GM23338 (cell line): ENCODE measurements at regions not wholly inside any gene's neighbourhood (a gene's known extent, or its start where the extent isn't known, plus 50 kb on each side); places are given as distances from the start of the nearest gene placed in this dataset.

Experiments used
- ATAC-seq: fragments of 200-7000 bp; cut with Tn5 transposase; 3 replicates; pipeline ENCODE4 v1.9.1; 2020
- DNase-seq: peaks from one replicate; pipeline ENCODE4 v3.0.0-alpha.2; 2015; ENCODE audit warnings: low spot score
- H2AFZ ChIP-seq: fragments of 200-600 bp; sonication (generic); 2 replicates; pipeline ENCODE4 v1.8.0; 2016; ENCODE audit warnings: antibody characterized with exemption, mild to moderate bottlenecking, moderate library complexity
- H3F3A ChIP-seq: fragments of 200-600 bp; sonication (generic); replicated peaks from 2 replicates; pipeline ENCODE4 v1.8.0; 2017; ENCODE audit warnings: antibody characterized with exemption, mixed run types, low read depth
- H3K27ac ChIP-seq: fragments of 200-600 bp; sonication (generic); 2 replicates; pipeline ENCODE4 v1.6.1; 2016; ENCODE audit warnings: low read depth
- H3K27me3 ChIP-seq: fragments of 200-600 bp; sonication (generic); 2 replicates; pipeline ENCODE4 v1.8.0; 2016; ENCODE audit warnings: mild to moderate bottlenecking, mixed run types, moderate library complexity; ENCODE audit not compliant: insufficient read depth
- H3K36me3 ChIP-seq: fragments of 200-600 bp; sonication (generic); 2 replicates; pipeline ENCODE4 v1.8.0; 2016; ENCODE audit warnings: mild to moderate bottlenecking; ENCODE audit not compliant: insufficient read depth
- H3K4me1 ChIP-seq: fragments of 200-600 bp; sonication (generic); 2 replicates; pipeline ENCODE4 v1.8.0; 2016; ENCODE audit warnings: mild to moderate bottlenecking, moderate library complexity; ENCODE audit not compliant: insufficient read depth
- H3K4me2 ChIP-seq: fragments of 200-600 bp; sonication (generic); 2 replicates; pipeline ENCODE4 v1.7.1; 2017; ENCODE audit warnings: mixed run types
- H3K4me3 ChIP-seq: fragments of 200-600 bp; sonication (generic); 2 replicates; pipeline ENCODE4 v1.6.1; 2016; ENCODE audit warnings: mixed run types
- H3K79me2 ChIP-seq: fragments of 200-600 bp; sonication (generic); replicated peaks from 2 replicates; pipeline ENCODE4 v1.8.0; 2017; ENCODE audit warnings: mild to moderate bottlenecking; ENCODE audit not compliant: insufficient read depth
- H3K9me2 ChIP-seq: fragments of 200-600 bp; sonication (generic); 2 replicates; pipeline ENCODE4 v1.8.0; 2017; ENCODE audit not compliant: insufficient read depth
- H4K20me1 ChIP-seq: fragments of 200-600 bp; sonication (generic); replicated peaks from 2 replicates; pipeline ENCODE4 v1.8.0; 2017; ENCODE audit warnings: mild to moderate bottlenecking; ENCODE audit not compliant: insufficient read depth
- H3K27ac Mint-ChIP-seq: 2 replicates; pipeline ENCODE4 v1.8.0; 2020; ENCODE audit warnings: inconsistent platforms, mild to moderate bottlenecking, moderate library complexity, mixed read lengths
- H3K27me3 Mint-ChIP-seq: 3 replicates; pipeline ENCODE4 v1.8.0; 2022; ENCODE audit warnings: low read depth, mild to moderate bottlenecking, moderate library complexity, mixed read lengths, inconsistent platforms; ENCODE audit not compliant: insufficient read depth, poor library complexity
- H3K36me3 Mint-ChIP-seq: 3 replicates; pipeline ENCODE4 v1.8.0; 2021; ENCODE audit warnings: low read depth, mild to moderate bottlenecking, inconsistent platforms, moderate library complexity, mixed read lengths
- H3K4me1 Mint-ChIP-seq: 3 replicates; pipeline ENCODE4 v1.8.0; 2020; ENCODE audit warnings: mild to moderate bottlenecking, inconsistent platforms, mixed read lengths
- H3K4me3 Mint-ChIP-seq: 3 replicates; pipeline ENCODE4 v1.8.0; 2021; ENCODE audit warnings: moderate library complexity, mild to moderate bottlenecking, inconsistent platforms, mixed read lengths
- H3K9me3 Mint-ChIP-seq: 3 replicates; pipeline ENCODE4 v1.8.0; 2020; ENCODE audit warnings: moderate library complexity, mild to moderate bottlenecking, inconsistent platforms, mixed read lengths
- CREB1 ChIP-seq: fragments of 250-450 bp; sonication (Bioruptor Pico); IDR thresholded peaks from 2 replicates; pipeline ENCODE4 v1.5.0; 2020; ENCODE audit warnings: low read depth, mild to moderate bottlenecking, moderate library complexity
- EZH2 ChIP-seq: fragments of 200-600 bp; sonication (generic); IDR thresholded peaks from one replicate; pipeline ENCODE4 v1.8.0; 2017; ENCODE audit warnings: antibody characterized with exemption, mild to moderate bottlenecking, low read depth; ENCODE audit not compliant: unreplicated experiment
- EZH2phosphoT487 ChIP-seq: fragments of 200-600 bp; sonication (generic); IDR thresholded peaks from one replicate; pipeline ENCODE4 v1.8.1; 2018; ENCODE audit warnings: antibody characterized with exemption; ENCODE audit not compliant: unreplicated experiment
- JUNB ChIP-seq: IDR thresholded peaks from one replicate; pipeline ENCODE4 v1.6.1; 2016; ENCODE audit warnings: antibody characterized with exemption; ENCODE audit not compliant: unreplicated experiment
- NANOG ChIP-seq: IDR thresholded peaks from 2 replicates; pipeline ENCODE4 v1.6.1; 2016; ENCODE audit warnings: antibody characterized with exemption, borderline replicate concordance
- POLR2AphosphoS5 ChIP-seq: IDR thresholded peaks from 2 replicates; pipeline ENCODE4 v1.6.1; 2016; ENCODE audit warnings: antibody characterized with exemption, low read depth
- STAT1 ChIP-seq: IDR thresholded peaks from one replicate; pipeline ENCODE4 v1.6.1; 2016; ENCODE audit warnings: antibody characterized with exemption; ENCODE audit not compliant: unreplicated experiment
- ZNF114 ChIP-seq: fragments of 250-450 bp; sonication (Bioruptor Pico); IDR thresholded peaks from 2 replicates; pipeline ENCODE4 v1.5.0; 2020; ENCODE audit warnings: mild to moderate bottlenecking, moderate library complexity
- ZNF331 ChIP-seq: fragments of 250-450 bp; sonication (Bioruptor Pico); IDR thresholded peaks from 2 replicates; pipeline ENCODE4 v1.5.0; 2020; ENCODE audit warnings: low read depth, mild to moderate bottlenecking, moderate library complexity
- TF ChIP-seq, protein P1 (sequence below): fragments of 250-450 bp; sonication (Bioruptor Pico); IDR thresholded peaks from 2 replicates; pipeline ENCODE4 v1.5.0; 2020; ENCODE audit warnings: mild to moderate bottlenecking, moderate library complexity
- TF ChIP-seq, protein P2 (sequence below): IDR thresholded peaks from 2 replicates; pipeline ENCODE4 v1.6.1; 2016; ENCODE audit warnings: antibody characterized with exemption
- TF ChIP-seq, protein P3 (sequence below), 2 experiments: fragments of 200-600 bp in 1 of 2; sonication (generic) in 1 of 2; conservative IDR thresholded peaks; 2 replicates each; pipeline versions ENCODE4 v1.5.1 to v1.6.1; 2016 to 2017; ENCODE audit warnings: antibody characterized with exemption in 2 of 2, low read depth in 2 of 2, mild to moderate bottlenecking in 2 of 2, moderate library complexity in 1 of 2

DNA sequence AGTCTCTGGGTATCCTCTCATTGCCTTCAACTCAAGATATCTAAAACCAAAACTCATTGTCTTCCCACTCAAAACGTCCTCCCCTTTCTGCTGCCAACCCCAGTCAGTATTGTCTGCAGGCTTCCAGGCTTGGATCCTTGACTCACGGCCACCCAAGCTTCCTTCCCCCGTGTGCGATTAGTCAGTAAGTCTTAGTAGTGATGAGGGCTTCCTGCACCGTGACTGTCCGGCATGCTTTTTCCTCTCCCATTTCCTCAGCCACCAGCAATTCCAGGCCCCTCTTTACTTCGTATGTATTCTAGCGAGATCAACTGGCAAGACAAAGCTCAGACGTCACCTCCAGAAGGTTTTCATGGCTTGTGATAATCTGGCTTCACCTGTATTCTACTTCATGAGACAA, 88.6 kb upstream of the DUSP22 start:
- TF ChIP-seq NANOG: no peak
- TF ChIP-seq EZH2phosphoT487: no peak
- H3K27me3 ChIP-seq: no peaks in the 10 kb centered on the region
- H3K9me2 ChIP-seq: peaks cover 4% of the 10 kb centered on the region; the same call in 1 of the 2 replicates
- no peak overlapping the region for H3K4me3 ChIP-seq
- H3K36me3 ChIP-seq: no peaks in the 10 kb centered on the region
- no peak overlapping the region for H2AFZ ChIP-seq
- no peaks in the 10 kb centered on the region for H3F3A ChIP-seq
- DNase-seq (no peak), ATAC-seq (no peak)
- Mint-ChIP-seq H3K9me3 (no peaks in the 10 kb centered on the region), H3K27ac (no peak overlapping the region), H3K4me1 (no peaks in the 10 kb centered on the region), H3K27me3 (peaks cover 3% of the 10 kb centered on the region), H3K4me3 (no peak overlapping the region), H3K36me3 (peaks cover 3% of the 10 kb centered on the region; the same call in 1 of the 3 replicates)
- no peaks in the 10 kb centered on the region for H3K79me2 ChIP-seq
- no peak overlapping the region for H3K4me2 ChIP-seq
- no peaks in the 10 kb centered on the region for H3K4me1 ChIP-seq
- no peaks in the 10 kb centered on the region for H4K20me1 ChIP-seq
- no peak overlapping the region for H3K27ac ChIP-seq

DNA sequence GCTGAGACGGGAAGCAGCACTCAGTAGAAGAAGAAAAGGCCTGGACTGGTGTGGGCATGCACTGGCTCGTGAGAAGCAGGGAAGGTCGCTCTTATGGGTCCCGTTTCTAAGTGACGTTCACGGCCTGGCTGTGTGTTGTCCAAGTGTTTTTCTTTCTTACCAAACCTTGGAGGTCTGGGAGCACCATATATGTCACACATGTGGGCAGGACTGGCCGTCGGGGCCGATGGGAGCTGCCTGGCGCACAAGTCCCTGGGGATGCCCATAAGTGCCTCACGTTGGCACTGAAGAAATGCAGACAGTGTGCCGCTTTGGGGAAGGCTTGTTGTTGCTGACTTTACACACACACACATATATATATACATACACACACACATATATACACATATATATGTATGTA, 86.0 kb upstream of the DUSP22 start:
- no peak overlapping the region for H3K27ac ChIP-seq
- peaks cover 4% of the 10 kb centered on the region; the same call in 1 of the 2 replicates for H3K9me2 ChIP-seq
- H2AFZ ChIP-seq: no peak overlapping the region
- H3K9me3 Mint-ChIP-seq: no peaks in the 10 kb centered on the region
- H3K4me1 Mint-ChIP-seq: peaks cover 12% of the 10 kb centered on the region; the same call in 2 of the 3 replicates
- H3K36me3 ChIP-seq: no peaks in the 10 kb centered on the region
- no peak for DNase-seq
- no peak overlapping the region for H3K27ac Mint-ChIP-seq
- no peak overlapping the region for H3K4me3 Mint-ChIP-seq
- H3F3A ChIP-seq: no peaks in the 10 kb centered on the region
- H4K20me1 ChIP-seq: no peaks in the 10 kb centered on the region
- H3K36me3 Mint-ChIP-seq: no peaks in the 10 kb centered on the region
- H3K4me3 ChIP-seq: no peak overlapping the region
- ATAC-seq: no peak
- no peak overlapping the region for H3K4me2 ChIP-seq
- no peaks in the 10 kb centered on the region for H3K79me2 ChIP-seq
- no peaks in the 10 kb centered on the region for H3K4me1 ChIP-seq
- H3K27me3 Mint-ChIP-seq: peaks cover 8% of the 10 kb centered on the region
- H3K27me3 ChIP-seq: no peaks in the 10 kb centered on the region
- no peak for TF ChIP-seq ZNF114
- no peak for TF ChIP-seq STAT1
- no peak for TF ChIP-seq JUNB
- no peak for TF ChIP-seq EZH2
- TF ChIP-seq NANOG: no peak
- no peak for TF ChIP-seq ZNF331 (CRISPR knock-in tag)
- TF ChIP-seq EZH2phosphoT487: no peak
- TF ChIP-seq, protein P1, sequence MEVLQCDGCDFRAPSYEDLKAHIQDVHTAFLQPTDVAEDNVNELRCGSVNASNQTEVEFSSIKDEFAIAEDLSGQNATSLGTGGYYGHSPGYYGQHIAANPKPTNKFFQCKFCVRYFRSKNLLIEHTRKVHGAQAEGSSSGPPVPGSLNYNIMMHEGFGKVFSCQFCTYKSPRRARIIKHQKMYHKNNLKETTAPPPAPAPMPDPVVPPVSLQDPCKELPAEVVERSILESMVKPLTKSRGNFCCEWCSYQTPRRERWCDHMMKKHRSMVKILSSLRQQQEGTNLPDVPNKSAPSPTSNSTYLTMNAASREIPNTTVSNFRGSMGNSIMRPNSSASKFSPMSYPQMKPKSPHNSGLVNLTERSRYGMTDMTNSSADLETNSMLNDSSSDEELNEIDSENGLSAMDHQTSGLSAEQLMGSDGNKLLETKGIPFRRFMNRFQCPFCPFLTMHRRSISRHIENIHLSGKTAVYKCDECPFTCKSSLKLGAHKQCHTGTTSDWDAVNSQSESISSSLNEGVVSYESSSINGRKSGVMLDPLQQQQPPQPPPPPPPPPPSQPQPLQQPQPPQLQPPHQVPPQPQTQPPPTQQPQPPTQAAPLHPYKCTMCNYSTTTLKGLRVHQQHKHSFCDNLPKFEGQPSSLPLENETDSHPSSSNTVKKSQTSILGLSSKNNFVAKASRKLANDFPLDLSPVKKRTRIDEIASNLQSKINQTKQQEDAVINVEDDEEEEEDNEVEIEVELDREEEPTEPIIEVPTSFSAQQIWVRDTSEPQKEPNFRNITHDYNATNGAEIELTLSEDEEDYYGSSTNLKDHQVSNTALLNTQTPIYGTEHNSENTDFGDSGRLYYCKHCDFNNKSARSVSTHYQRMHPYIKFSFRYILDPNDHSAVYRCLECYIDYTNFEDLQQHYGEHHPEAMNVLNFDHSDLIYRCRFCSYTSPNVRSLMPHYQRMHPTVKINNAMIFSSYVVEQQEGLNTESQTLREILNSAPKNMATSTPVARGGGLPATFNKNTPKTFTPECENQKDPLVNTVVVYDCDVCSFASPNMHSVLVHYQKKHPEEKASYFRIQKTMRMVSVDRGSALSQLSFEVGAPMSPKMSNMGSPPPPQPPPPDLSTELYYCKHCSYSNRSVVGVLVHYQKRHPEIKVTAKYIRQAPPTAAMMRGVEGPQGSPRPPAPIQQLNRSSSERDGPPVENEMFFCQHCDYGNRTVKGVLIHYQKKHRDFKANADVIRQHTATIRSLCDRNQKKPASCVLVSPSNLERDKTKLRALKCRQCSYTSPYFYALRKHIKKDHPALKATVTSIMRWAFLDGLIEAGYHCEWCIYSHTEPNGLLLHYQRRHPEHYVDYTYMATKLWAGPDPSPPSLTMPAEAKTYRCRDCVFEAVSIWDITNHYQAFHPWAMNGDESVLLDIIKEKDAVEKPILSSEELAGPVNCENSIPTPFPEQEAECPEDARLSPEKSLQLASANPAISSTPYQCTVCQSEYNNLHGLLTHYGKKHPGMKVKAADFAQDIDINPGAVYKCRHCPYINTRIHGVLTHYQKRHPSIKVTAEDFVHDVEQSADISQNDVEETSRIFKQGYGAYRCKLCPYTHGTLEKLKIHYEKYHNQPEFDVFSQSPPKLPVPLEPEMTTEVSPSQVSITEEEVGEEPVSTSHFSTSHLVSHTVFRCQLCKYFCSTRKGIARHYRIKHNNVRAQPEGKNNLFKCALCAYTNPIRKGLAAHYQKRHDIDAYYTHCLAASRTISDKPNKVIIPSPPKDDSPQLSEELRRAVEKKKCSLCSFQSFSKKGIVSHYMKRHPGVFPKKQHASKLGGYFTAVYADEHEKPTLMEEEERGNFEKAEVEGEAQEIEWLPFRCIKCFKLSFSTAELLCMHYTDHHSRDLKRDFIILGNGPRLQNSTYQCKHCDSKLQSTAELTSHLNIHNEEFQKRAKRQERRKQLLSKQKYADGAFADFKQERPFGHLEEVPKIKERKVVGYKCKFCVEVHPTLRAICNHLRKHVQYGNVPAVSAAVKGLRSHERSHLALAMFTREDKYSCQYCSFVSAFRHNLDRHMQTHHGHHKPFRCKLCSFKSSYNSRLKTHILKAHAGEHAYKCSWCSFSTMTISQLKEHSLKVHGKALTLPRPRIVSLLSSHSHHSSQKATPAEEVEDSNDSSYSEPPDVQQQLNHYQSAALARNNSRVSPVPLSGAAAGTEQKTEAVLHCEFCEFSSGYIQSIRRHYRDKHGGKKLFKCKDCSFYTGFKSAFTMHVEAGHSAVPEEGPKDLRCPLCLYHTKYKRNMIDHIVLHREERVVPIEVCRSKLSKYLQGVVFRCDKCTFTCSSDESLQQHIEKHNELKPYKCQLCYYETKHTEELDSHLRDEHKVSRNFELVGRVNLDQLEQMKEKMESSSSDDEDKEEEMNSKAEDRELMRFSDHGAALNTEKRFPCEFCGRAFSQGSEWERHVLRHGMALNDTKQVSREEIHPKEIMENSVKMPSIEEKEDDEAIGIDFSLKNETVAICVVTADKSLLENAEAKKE (CRISPR knock-in tag): no peak
- TF ChIP-seq, protein P2, sequence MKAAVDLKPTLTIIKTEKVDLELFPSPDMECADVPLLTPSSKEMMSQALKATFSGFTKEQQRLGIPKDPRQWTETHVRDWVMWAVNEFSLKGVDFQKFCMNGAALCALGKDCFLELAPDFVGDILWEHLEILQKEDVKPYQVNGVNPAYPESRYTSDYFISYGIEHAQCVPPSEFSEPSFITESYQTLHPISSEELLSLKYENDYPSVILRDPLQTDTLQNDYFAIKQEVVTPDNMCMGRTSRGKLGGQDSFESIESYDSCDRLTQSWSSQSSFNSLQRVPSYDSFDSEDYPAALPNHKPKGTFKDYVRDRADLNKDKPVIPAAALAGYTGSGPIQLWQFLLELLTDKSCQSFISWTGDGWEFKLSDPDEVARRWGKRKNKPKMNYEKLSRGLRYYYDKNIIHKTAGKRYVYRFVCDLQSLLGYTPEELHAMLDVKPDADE: no peak
- TF ChIP-seq, protein P3, sequence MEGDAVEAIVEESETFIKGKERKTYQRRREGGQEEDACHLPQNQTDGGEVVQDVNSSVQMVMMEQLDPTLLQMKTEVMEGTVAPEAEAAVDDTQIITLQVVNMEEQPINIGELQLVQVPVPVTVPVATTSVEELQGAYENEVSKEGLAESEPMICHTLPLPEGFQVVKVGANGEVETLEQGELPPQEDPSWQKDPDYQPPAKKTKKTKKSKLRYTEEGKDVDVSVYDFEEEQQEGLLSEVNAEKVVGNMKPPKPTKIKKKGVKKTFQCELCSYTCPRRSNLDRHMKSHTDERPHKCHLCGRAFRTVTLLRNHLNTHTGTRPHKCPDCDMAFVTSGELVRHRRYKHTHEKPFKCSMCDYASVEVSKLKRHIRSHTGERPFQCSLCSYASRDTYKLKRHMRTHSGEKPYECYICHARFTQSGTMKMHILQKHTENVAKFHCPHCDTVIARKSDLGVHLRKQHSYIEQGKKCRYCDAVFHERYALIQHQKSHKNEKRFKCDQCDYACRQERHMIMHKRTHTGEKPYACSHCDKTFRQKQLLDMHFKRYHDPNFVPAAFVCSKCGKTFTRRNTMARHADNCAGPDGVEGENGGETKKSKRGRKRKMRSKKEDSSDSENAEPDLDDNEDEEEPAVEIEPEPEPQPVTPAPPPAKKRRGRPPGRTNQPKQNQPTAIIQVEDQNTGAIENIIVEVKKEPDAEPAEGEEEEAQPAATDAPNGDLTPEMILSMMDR (conservative IDR thresholded peaks at IDR 0.05; ENCODE audit: low read depth in 2 of 2): no peak
- no peak for TF ChIP-seq CREB1 (CRISPR knock-in tag)
- TF ChIP-seq POLR2AphosphoS5: no peak
